OCI-LY7 (cell line): ENCODE measurements at regions not wholly inside any gene's neighbourhood (a gene's known extent, or its start where the extent isn't known, plus 50 kb on each side); places are given as distances from the start of the nearest gene placed in this dataset.
A peak's percentile ranks its signal among the peaks of the same experiment; 100 is the strongest.

Source experiments
- BruUV-seq: library from RNA; stranded (reverse); fragments of 400-500 nt; replicated peaks from 2 replicates; lab custom pipeline; 2021; lab: Mats Ljungman, UMichigan
- CTCF ChIA-PET: fragments of 300-600 bp; sonication (Branson Sonifier 250); formaldehyde crosslinking; loops from one replicate; lab custom pipeline; 2022; ENCODE audit warnings: antibody characterized with exemption; ENCODE audit not compliant: unreplicated experiment; lab: Charles Lee
- POLR2A ChIA-PET: fragments of 300-600 bp; sonication (Branson Sonifier 250); formaldehyde crosslinking; loops from one replicate; lab custom pipeline; 2022; ENCODE audit warnings: antibody characterized with exemption; lab: Charles Lee
- DNase-seq: peaks from one replicate; pipeline ENCODE4 v3.0.0-alpha.2; 2015; ENCODE audit warnings: low spot score
- H2AFZ ChIP-seq: fragments of 200-600 bp; sonication (generic), shearing (Covaris generic); 2 replicates; pipeline ENCODE4 v1.6.1; 2014; ENCODE audit warnings: mild to moderate bottlenecking, antibody characterized with exemption, low read length, moderate library complexity
- H3K27ac ChIP-seq: fragments of 200-600 bp; sonication (generic); 2 replicates; pipeline ENCODE4 v1.5.1; 2014; ENCODE audit warnings: mixed run types, low read depth, mild to moderate bottlenecking, moderate library complexity, low read length, inconsistent platforms; ENCODE audit not compliant: poor library complexity, severe bottlenecking
- H3K36me3 ChIP-seq: fragments of 200-600 bp; sonication (generic); 2 replicates; pipeline ENCODE4 v1.6.1; 2014; ENCODE audit warnings: mild to moderate bottlenecking, antibody characterized with exemption, low read length, moderate library complexity, mixed read lengths; ENCODE audit not compliant: insufficient read depth
- H3K4me1 ChIP-seq: fragments of 200-600 bp; sonication (generic); 2 replicates; pipeline ENCODE4 v1.5.1; 2014; ENCODE audit warnings: mild to moderate bottlenecking, low read length; ENCODE audit not compliant: insufficient read depth, poor library complexity, severe bottlenecking
- H3K4me2 ChIP-seq: fragments of 200-600 bp; sonication (generic); 2 replicates; pipeline ENCODE4 v1.6.1; 2014; ENCODE audit warnings: mild to moderate bottlenecking, low read length
- H3K4me3 ChIP-seq: fragments of 200-600 bp; sonication (generic); 2 replicates; pipeline ENCODE4 v1.5.1; 2014; ENCODE audit warnings: mild to moderate bottlenecking, low read depth, low read length; ENCODE audit not compliant: poor library complexity, severe bottlenecking
- H3K79me2 ChIP-seq: fragments of 200-600 bp; sonication (generic); 2 replicates; pipeline ENCODE4 v1.6.1; 2016; ENCODE audit warnings: low read depth, mild to moderate bottlenecking, low read length, moderate library complexity, mixed read lengths; ENCODE audit not compliant: insufficient read depth
- H3K9me2 ChIP-seq: fragments of 200-600 bp; sonication (generic); 2 replicates; pipeline ENCODE4 v1.6.1; 2016; ENCODE audit warnings: mild to moderate bottlenecking, low read length, mixed read lengths; ENCODE audit not compliant: insufficient read depth
- H3K9me3 ChIP-seq: fragments of 200-600 bp; sonication (generic); 2 replicates; pipeline ENCODE4 v1.6.1; 2014; ENCODE audit warnings: mild to moderate bottlenecking, mixed run types, low read length, mixed read lengths
- H4K20me1 ChIP-seq: fragments of 200-600 bp; sonication (generic); 2 replicates; pipeline ENCODE4 v1.6.1; 2014; ENCODE audit warnings: mild to moderate bottlenecking, antibody characterized with exemption, low read length, moderate library complexity, mixed read lengths; ENCODE audit not compliant: insufficient read depth
- EZH2phosphoT487 ChIP-seq: fragments of 200-600 bp; sonication (generic); IDR thresholded peaks from 2 replicates; pipeline ENCODE4 v1.6.1; 2018; ENCODE audit warnings: low read depth, borderline replicate concordance, mild to moderate bottlenecking, mixed run types, antibody characterized with exemption, low read length, moderate library complexity, mixed read lengths
- intact Hi-C: fragments of 100-400 bp; cut with micrococcal nuclease; formaldehyde crosslinking; loops from one replicate; pipeline ENCODE4 v1.10.0; 2022; ENCODE audit not compliant: unreplicated experiment
- TF ChIP-seq, protein P1 (sequence below): fragments of 200-600 bp; sonication (generic); conservative IDR thresholded peaks from 2 replicates; pipeline ENCODE4 v1.5.1; 2014; ENCODE audit warnings: mild to moderate bottlenecking, antibody characterized with exemption, low read length, moderate library complexity, mixed read lengths

DNA sequence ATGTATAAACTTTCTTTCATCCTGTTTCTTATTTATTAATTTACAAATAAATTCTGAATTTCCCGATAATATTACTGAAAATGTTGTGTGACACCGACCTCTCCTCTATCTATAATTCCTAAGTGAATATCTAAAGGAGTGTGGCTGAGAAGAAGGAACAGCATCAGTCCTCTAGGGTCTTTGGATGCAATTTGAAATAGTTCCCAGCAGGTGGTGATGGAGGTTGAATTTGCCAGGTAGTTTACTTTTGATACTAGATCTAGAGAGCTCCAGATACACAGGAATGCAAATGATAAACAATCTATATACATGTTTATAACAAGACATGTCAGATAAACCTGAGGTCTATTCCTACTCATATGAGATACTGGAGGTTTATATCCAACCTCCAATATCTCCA is 305.4 kb downstream of the PCDH18 start:
- CTCF ChIA-PET = no interaction called here
- Histone ChIP-seq H3K27ac (no peak overlapping the region), H3K4me2 (no peak overlapping the region), H3K9me2 (no peaks in the 10 kb centered on the region), H3K36me3 (no peaks in the 10 kb centered on the region), H2AFZ (no peak overlapping the region), H4K20me1 (no peaks in the 10 kb centered on the region), H3K4me1 (no peaks in the 10 kb centered on the region), H3K9me3 (no peaks in the 10 kb centered on the region), H3K4me3 (no peak overlapping the region), H3K79me2 (no peaks in the 10 kb centered on the region)
- no TSS peak for BruUV-seq
- TF ChIP-seq, protein P1, sequence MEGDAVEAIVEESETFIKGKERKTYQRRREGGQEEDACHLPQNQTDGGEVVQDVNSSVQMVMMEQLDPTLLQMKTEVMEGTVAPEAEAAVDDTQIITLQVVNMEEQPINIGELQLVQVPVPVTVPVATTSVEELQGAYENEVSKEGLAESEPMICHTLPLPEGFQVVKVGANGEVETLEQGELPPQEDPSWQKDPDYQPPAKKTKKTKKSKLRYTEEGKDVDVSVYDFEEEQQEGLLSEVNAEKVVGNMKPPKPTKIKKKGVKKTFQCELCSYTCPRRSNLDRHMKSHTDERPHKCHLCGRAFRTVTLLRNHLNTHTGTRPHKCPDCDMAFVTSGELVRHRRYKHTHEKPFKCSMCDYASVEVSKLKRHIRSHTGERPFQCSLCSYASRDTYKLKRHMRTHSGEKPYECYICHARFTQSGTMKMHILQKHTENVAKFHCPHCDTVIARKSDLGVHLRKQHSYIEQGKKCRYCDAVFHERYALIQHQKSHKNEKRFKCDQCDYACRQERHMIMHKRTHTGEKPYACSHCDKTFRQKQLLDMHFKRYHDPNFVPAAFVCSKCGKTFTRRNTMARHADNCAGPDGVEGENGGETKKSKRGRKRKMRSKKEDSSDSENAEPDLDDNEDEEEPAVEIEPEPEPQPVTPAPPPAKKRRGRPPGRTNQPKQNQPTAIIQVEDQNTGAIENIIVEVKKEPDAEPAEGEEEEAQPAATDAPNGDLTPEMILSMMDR = peak; percentile 27; the same call in 1 of the 2 replicates
- TF ChIP-seq EZH2phosphoT487 = no peak
- DNase-seq = no peak
- intact Hi-C loops = no loop called here
- POLR2A ChIA-PET = no interaction called here

DNA sequence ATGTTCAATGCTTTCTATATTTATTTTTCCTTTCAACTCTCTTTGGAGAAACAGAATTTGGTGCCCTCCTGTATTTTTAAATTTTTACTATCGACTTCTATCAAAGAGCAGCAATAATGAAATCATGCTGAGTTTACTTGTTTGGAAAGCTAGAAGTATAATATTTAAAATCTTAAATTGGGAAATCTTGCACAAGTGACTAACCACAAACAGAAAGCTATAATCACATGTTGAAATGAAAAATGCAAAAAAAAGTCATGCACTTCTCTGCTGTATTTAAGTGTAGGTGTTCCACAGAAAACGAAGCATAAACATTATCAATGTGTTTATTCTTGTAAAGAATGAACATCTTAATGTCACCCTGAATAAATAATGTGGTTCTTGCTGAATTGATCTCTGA is 306.1 kb downstream of the PCDH18 start:
- ChIA-PET CTCF (no interaction called here), POLR2A (interaction anchor here (0.7 kb wide), 1 partner anchor 220 kb away, joined by 3 read pairs; no protein-coding TSS in a partner anchor)
- BruUV-seq = no TSS peak
- Histone ChIP-seq H3K4me2 (no peak overlapping the region), H4K20me1 (no peaks in the 10 kb centered on the region), H3K27ac (no peak overlapping the region), H2AFZ (no peak overlapping the region), H3K4me3 (no peak overlapping the region), H3K79me2 (no peaks in the 10 kb centered on the region), H3K36me3 (no peaks in the 10 kb centered on the region), H3K9me2 (no peaks in the 10 kb centered on the region), H3K9me3 (no peaks in the 10 kb centered on the region), H3K4me1 (no peaks in the 10 kb centered on the region)
- DNase-seq = no peak
- no peak for TF ChIP-seq EZH2phosphoT487
- TF ChIP-seq, protein P1 = no peak
- intact Hi-C loops = no loop called here

DNA sequence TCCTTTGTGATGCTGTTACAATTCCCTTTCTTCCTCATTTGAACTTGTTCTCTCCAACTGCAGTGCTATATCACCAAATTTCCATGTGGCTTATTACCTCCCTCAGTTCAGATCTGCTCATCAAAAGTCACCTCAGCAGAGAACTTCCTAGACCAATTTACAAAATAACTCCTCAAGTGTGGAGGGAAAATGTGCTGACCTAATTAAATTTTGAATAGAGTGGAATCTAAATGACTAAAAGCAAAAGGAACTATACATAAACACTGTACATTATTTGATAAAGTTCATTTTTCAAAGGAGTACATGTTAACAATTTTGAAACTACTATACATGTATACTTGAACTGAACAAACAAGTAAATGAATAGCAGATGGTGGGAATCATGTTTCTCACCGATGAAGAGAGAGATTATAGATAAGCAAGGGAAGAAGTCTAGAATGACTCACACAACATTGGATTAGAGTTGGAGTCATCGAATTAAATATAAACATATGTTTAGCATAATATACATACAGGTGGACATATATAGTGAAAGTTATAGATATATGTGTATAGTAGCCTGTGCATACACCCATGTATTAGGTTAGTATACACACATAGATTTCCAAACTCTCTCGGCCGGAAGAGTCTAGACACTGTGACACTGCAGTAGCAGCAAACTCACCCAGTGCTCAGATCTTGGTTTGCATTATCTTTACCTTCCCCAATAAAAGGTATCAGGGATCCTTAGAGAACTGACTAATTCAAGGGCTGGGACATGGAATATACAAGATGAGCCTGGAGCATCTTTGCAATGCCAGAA is 318.7 kb downstream of the PCDH18 start:
- no TSS peak for BruUV-seq
- no peak overlapping the region for H3K4me3 ChIP-seq
- intact Hi-C loops = no loop called here
- no peaks in the 10 kb centered on the region for H3K36me3 ChIP-seq
- TF ChIP-seq EZH2phosphoT487 = no peak
- TF ChIP-seq, protein P1 = no peak
- no peaks in the 10 kb centered on the region for H3K79me2 ChIP-seq
- no peaks in the 10 kb centered on the region for H3K4me1 ChIP-seq
- no peaks in the 10 kb centered on the region for H3K9me3 ChIP-seq
- no peak overlapping the region for H2AFZ ChIP-seq
- CTCF ChIA-PET = no interaction called here
- POLR2A ChIA-PET = interaction anchor here (1.0 kb wide), 1 partner anchor 12 kb away, joined by 3 read pairs; no protein-coding TSS in a partner anchor
- DNase-seq = no peak
- no peak overlapping the region for H3K27ac ChIP-seq
- no peaks in the 10 kb centered on the region for H4K20me1 ChIP-seq
- H3K9me2 ChIP-seq = no peaks in the 10 kb centered on the region
- H3K4me2 ChIP-seq = no peak overlapping the region
